PC-3 (cell line): ENCODE measurements at regions not wholly inside any gene's neighbourhood (a gene's known extent, or its start where the extent isn't known, plus 50 kb on each side); places are given as distances from the start of the nearest gene placed in this dataset.
"Not testable (repeated sequence)": the region's sequence is repeated elsewhere in the genome, so short reads cannot be mapped to it uniquely, and the experiment has no call there.

Experiments
- ATAC-seq: fragments of 200-7000 bp; cut with Tn5 transposase; 2 replicates; pipeline ENCODE4 v1.9.1; 2020; ENCODE audit warnings: mild to moderate bottlenecking, moderate library complexity
- BruUV-seq: library from RNA; stranded (reverse); fragments of 400-500 nt; replicated peaks from 2 replicates; lab custom pipeline; 2021; lab: Mats Ljungman, UMichigan
- CTCF ChIA-PET: fragments of 300-600 bp; sonication (Branson Sonifier 250); formaldehyde crosslinking; loops from one replicate; lab custom pipeline; 2022; ENCODE audit warnings: antibody characterized with exemption; lab: Charles Lee
- POLR2A ChIA-PET: fragments of 300-600 bp; sonication (Branson Sonifier 250); formaldehyde crosslinking; loops from one replicate; lab custom pipeline; 2022; ENCODE audit warnings: antibody characterized with exemption; ENCODE audit not compliant: unreplicated experiment; lab: Charles Lee
- DNase-seq: peaks from one replicate; pipeline ENCODE4 v3.0.0-alpha.2; 2015
- H2AFZ ChIP-seq: fragments of 300-600 bp; sonication (generic); 2 replicates; pipeline ENCODE4 v1.6.0; 2016; ENCODE audit warnings: antibody characterized with exemption, low read length
- H3F3A ChIP-seq: fragments of 300-600 bp; sonication (generic); one replicate; pipeline ENCODE4 v1.6.0; 2017; ENCODE audit warnings: antibody characterized with exemption, low read length, control low read depth, mild to moderate bottlenecking; ENCODE audit not compliant: unreplicated experiment
- H3K27ac ChIP-seq: fragments of 300-600 bp; sonication (generic); 2 replicates; pipeline ENCODE4 v1.5.1; 2016; ENCODE audit warnings: mild to moderate bottlenecking, low read length
- H3K27me3 ChIP-seq: fragments of 300-600 bp; sonication (generic); 2 replicates; pipeline ENCODE4 v1.6.1; 2016; ENCODE audit warnings: low read length, mixed read lengths
- H3K36me3 ChIP-seq: fragments of 300-600 bp; sonication (generic); 2 replicates; pipeline ENCODE4 v1.6.1; 2016; ENCODE audit warnings: low read depth, mixed run types, low read length, mixed read lengths
- H3K4me1 ChIP-seq: fragments of 300-600 bp; sonication (generic); 2 replicates; pipeline ENCODE4 v1.5.1; 2016; ENCODE audit warnings: low read length; ENCODE audit not compliant: insufficient read depth
- H3K4me2 ChIP-seq: fragments of 300-600 bp; sonication (generic); 2 replicates; pipeline ENCODE4 v1.6.0; 2016; ENCODE audit warnings: low read length
- H3K4me3 ChIP-seq: fragments of 300-600 bp; sonication (generic); 2 replicates; pipeline ENCODE4 v1.5.1; 2016; ENCODE audit warnings: mild to moderate bottlenecking, low read length, mixed read lengths
- H3K79me2 ChIP-seq: fragments of 300-600 bp; sonication (generic); 2 replicates; pipeline ENCODE4 v1.6.1; 2017; ENCODE audit warnings: low read length, mixed read lengths
- H3K9ac ChIP-seq: fragments of 300-600 bp; sonication (generic); 2 replicates; pipeline ENCODE4 v1.6.0; 2016; ENCODE audit warnings: mild to moderate bottlenecking, low read length
- H3K9me2 ChIP-seq: fragments of 300-600 bp; sonication (generic); replicated peaks from 2 replicates; pipeline ENCODE4 v1.6.1; 2016; ENCODE audit warnings: mixed run types, low read length, mixed read lengths
- H3K9me3 ChIP-seq: fragments of 300-600 bp; sonication (generic); 2 replicates; pipeline ENCODE4 v1.6.1; 2016; ENCODE audit warnings: low read length, mixed read lengths
- H4K20me1 ChIP-seq: fragments of 300-600 bp; sonication (generic); 2 replicates; pipeline ENCODE4 v1.6.1; 2016; ENCODE audit warnings: low read length, mixed read lengths
- CTCF ChIP-seq: fragments of 300-600 bp; sonication (generic); conservative IDR thresholded peaks from 2 replicates; pipeline ENCODE4 v1.5.1; 2017; ENCODE audit warnings: antibody characterized with exemption, low read depth, mild to moderate bottlenecking, low read length
- EZH2 ChIP-seq: fragments of 300-600 bp; sonication (generic); IDR thresholded peaks from one replicate; pipeline ENCODE4 v1.6.1; 2017; ENCODE audit warnings: antibody characterized with exemption, mild to moderate bottlenecking, low read length; ENCODE audit not compliant: unreplicated experiment
- EZH2phosphoT487 ChIP-seq: fragments of 300-600 bp; sonication (generic); IDR thresholded peaks from 2 replicates; pipeline ENCODE4 v1.6.1; 2018; ENCODE audit warnings: mild to moderate bottlenecking, antibody characterized with exemption, low read length, borderline replicate concordance
- intact Hi-C: fragments of 100-400 bp; cut with micrococcal nuclease; formaldehyde crosslinking; loops from 2 replicates; pipeline ENCODE4 v1.9.0; 2023

GRCh38 chr18:11467611-11468010 lies 141.8 kb upstream of the SLC35G4 start:
- no peak overlapping the region for H3K27ac ChIP-seq
- no peaks in the 10 kb centered on the region for H3K9me2 ChIP-seq
- H4K20me1 ChIP-seq: no peaks in the 10 kb centered on the region
- no peaks in the 10 kb centered on the region for H3K9me3 ChIP-seq
- no peak overlapping the region for H3K4me2 ChIP-seq
- H2AFZ ChIP-seq: no peak overlapping the region
- H3K36me3 ChIP-seq: no peaks in the 10 kb centered on the region
- no peak overlapping the region for H3K9ac ChIP-seq
- no peaks in the 10 kb centered on the region for H3K4me1 ChIP-seq
- POLR2A ChIA-PET: no interaction called here
- H3K27me3 ChIP-seq: peaks cover 65% of the 10 kb centered on the region
- ATAC-seq: no peak
- intact Hi-C loops: no loop called here
- no TSS peak for BruUV-seq
- DNase-seq: no peak
- CTCF ChIA-PET: no interaction called here
- no peaks in the 10 kb centered on the region for H3K79me2 ChIP-seq
- no peak overlapping the region for H3K4me3 ChIP-seq
- TF ChIP-seq EZH2phosphoT487 (no peak), EZH2 (no peak), CTCF (no peak)
- H3F3A ChIP-seq: no peaks in the 10 kb centered on the region

GRCh38 chr18:11464129-11464528 lies 145.3 kb upstream of the SLC35G4 start:
- Histone ChIP-seq H3K27me3 (peaks cover 39% of the 10 kb centered on the region), H3K27ac (no peak overlapping the region), H3K36me3 (no peaks in the 10 kb centered on the region), H3K4me3 (no peak overlapping the region), H3K79me2 (no peaks in the 10 kb centered on the region), H3F3A (no peaks in the 10 kb centered on the region), H3K4me1 (no peaks in the 10 kb centered on the region), H3K4me2 (no peak overlapping the region), H3K9me2 (no peaks in the 10 kb centered on the region), H3K9me3 (no peaks in the 10 kb centered on the region), H3K9ac (no peak overlapping the region), H2AFZ (no peak overlapping the region), H4K20me1 (no peaks in the 10 kb centered on the region)
- intact Hi-C loops: no loop called here
- no TSS peak for BruUV-seq
- ATAC-seq: no peak
- ChIA-PET POLR2A (no interaction called here), CTCF (no interaction called here)
- DNase-seq: no peak
- TF ChIP-seq EZH2 (no peak), EZH2phosphoT487 (no peak), CTCF (no peak)

- intact Hi-C loops: no loop called here
- H3K36me3 ChIP-seq: no peaks in the 10 kb centered on the region
- no TSS peak for BruUV-seq
- no peaks in the 10 kb centered on the region for H3K9me2 ChIP-seq
- ATAC-seq (no peak), DNase-seq (no peak)
- no peaks in the 10 kb centered on the region for H4K20me1 ChIP-seq
- no peak overlapping the region for H3K27ac ChIP-seq
- H3K27me3 ChIP-seq: peaks cover 25% of the 10 kb centered on the region
- TF ChIP-seq EZH2: no peak
- TF ChIP-seq CTCF: no peak
- no peak for TF ChIP-seq EZH2phosphoT487
- H3K9ac ChIP-seq: no peak overlapping the region
- no peak overlapping the region for H3K4me3 ChIP-seq
- CTCF ChIA-PET: no interaction called here
- 0 out of 2 replicates have a peak, but pooled peaks cover 5% of the 10 kb centered on the region for H3K9me3 ChIP-seq
- H3K4me2 ChIP-seq: no peak overlapping the region
- no peaks in the 10 kb centered on the region for H3F3A ChIP-seq
- H3K79me2 ChIP-seq: no peaks in the 10 kb centered on the region
- POLR2A ChIA-PET: no interaction called here
- no peak overlapping the region for H2AFZ ChIP-seq
- no peaks in the 10 kb centered on the region for H3K4me1 ChIP-seq
These were observed 150.9 kb upstream of the SLC35G4 start for GRCh38 chr18:11458447-11458846.

GRCh38 chr18:11457853-11458252 lies 151.5 kb upstream of the SLC35G4 start:
- intact Hi-C loops, H2AFZ ChIP-seq, H3K36me3 ChIP-seq, H3F3A ChIP-seq, POLR2A ChIA-PET, H3K9me2 ChIP-seq, ATAC-seq, H3K4me3 ChIP-seq, CTCF ChIA-PET, H3K4me2 ChIP-seq, BruUV-seq, H3K9ac ChIP-seq, H4K20me1 ChIP-seq, DNase-seq, H3K79me2 ChIP-seq, H3K4me1 ChIP-seq, H3K9me3 ChIP-seq, H3K27ac ChIP-seq: not testable (repeated sequence)
- H3K27me3 ChIP-seq: peaks cover 25% of the 10 kb centered on the region
